Heart right ventricle (tissue), 16 donors: ENCODE measurements at regions not wholly inside any gene's neighbourhood (a gene's known extent, or its start where the extent isn't known, plus 50 kb on each side); places are given as distances from the start of the nearest gene placed in this dataset.

Experiments used
- ATAC-seq, 8 donors: fragments of 200-7000 bp; cut with Tn5 transposase; one replicate each; pipeline ENCODE4 v1.9.1; 2020; ENCODE audit warnings: mild to moderate bottlenecking in 8 of 8, moderate library complexity in 8 of 8, moderate number of reproducible peaks in 1 of 8
- DNase-seq, 2 donors: peaks; one replicate each; pipeline ENCODE4 v3.0.0-alpha.2; 2020
- H3K27ac ChIP-seq, 10 donors: fragments of 200-600 bp; sonication (generic) in 2 of 10; one replicate each; pipeline versions ENCODE4 v1.5.0 to v1.8.0; 2020 to 2022; ENCODE audit warnings: mild to moderate bottlenecking in 3 of 10
- H3K27me3 ChIP-seq, 7 donors: fragments of 200-600 bp; one replicate each; pipeline ENCODE4 v1.8.0; 2021 to 2022; ENCODE audit warnings: mild to moderate bottlenecking in 2 of 7
- H3K36me3 ChIP-seq, 9 donors: fragments of 200-600 bp; sonication (generic) in 1 of 9; one replicate each; pipeline versions ENCODE4 v1.5.0 to v1.8.0; 2020 to 2022; ENCODE audit warnings: mild to moderate bottlenecking in 2 of 9
- H3K4me1 ChIP-seq, 9 donors: fragments of 200-600 bp; sonication (generic) in 1 of 9; one replicate each; pipeline versions ENCODE4 v1.5.0 to v1.8.0; 2020 to 2022; ENCODE audit warnings: mild to moderate bottlenecking in 4 of 9
- H3K4me3 ChIP-seq, 10 donors: fragments of 200-600 bp; sonication (generic) in 2 of 10; one replicate each; pipeline versions ENCODE4 v1.5.0 to v1.8.0; 2020 to 2022; ENCODE audit warnings: mild to moderate bottlenecking in 7 of 10, moderate library complexity in 2 of 10
- H3K9me3 ChIP-seq, 11 donors: fragments of 200-600 bp in 10 of 11; sonication (generic) in 2 of 11; one replicate each; pipeline versions ENCODE4 v1.5.0 to v1.8.0; 2013 to 2022; ENCODE audit warnings: mild to moderate bottlenecking in 2 of 11, control low read depth in 1 of 11, moderate library complexity in 1 of 11
- WGBS, 2 donors: extraction: QIAGEN DNeasy Blood & Tissue Kit; methylation state at CpG; one replicate each; pipeline ENCODE4 v1.1.7; 2013; ENCODE audit warnings: inconsistent platforms in 1 of 2; 5-methylcytosine and 5-hydroxymethylcytosine counted together
- intact Hi-C, 10 donors: fragments of 100-400 bp; cut with DNase I; formaldehyde crosslinking; loops; one replicate each; pipeline versions ENCODE4 v1.11.1 to v1.14.2; 2022
- TF ChIP-seq, protein P1 (sequence below), 9 donors: fragments of 200-600 bp; sonication (generic) in 2 of 9; IDR thresholded peaks; one replicate each; pipeline versions ENCODE4 v1.5.0 to v1.8.0; 2021 to 2022; ENCODE audit warnings: antibody characterized with exemption in 9 of 9, mild to moderate bottlenecking in 5 of 9, moderate library complexity in 1 of 9
- donor health status: Arrhythmogenic right ventricular cardiomyopathy.
- donor health status: ischemic (EF 13 %, LVEDD 7.1; RV severe dilation, severe dysfunction).
- donor health status: healthy with polysubstance abuse.
- donor health status: DM: no; HTN: yes; CAD: no.
- donor health status: DM: no; HTN: no; CAD: no.
- donor health status: ischemic (EF 25% LVEDD 6.9; RV normal size, moderate dysfunction).
- donor health status: ischemic (EF 25% LVEDD 5.7; RV mildly dilated, moderate dysfunction).
- donor health status: healthy.
- donor health status: DM: yes; HTN: yes; CAD: no.
- donor health status: Ischemic cardiomyopathy.
- donor health status: ischemic (EF 35%, LVEDD 5.7; RV mildly dilated, moderate dysfunction).
- donor health status: nonischemic (EF 11% LVEDD 7.7; RV severe dilation, severe dysfunction).
- donor health status: DM: yes; HTN: yes; CAD: no.
- donor health status: PGD.
- donor health status: ischemic (EF 29% LVEDD 5.4; RV normal size, mild dysfunction).
- donor health status: nonischemic (EF 23%, LVEDD 6.1; RV moderate dilation, normal function).

DNA sequence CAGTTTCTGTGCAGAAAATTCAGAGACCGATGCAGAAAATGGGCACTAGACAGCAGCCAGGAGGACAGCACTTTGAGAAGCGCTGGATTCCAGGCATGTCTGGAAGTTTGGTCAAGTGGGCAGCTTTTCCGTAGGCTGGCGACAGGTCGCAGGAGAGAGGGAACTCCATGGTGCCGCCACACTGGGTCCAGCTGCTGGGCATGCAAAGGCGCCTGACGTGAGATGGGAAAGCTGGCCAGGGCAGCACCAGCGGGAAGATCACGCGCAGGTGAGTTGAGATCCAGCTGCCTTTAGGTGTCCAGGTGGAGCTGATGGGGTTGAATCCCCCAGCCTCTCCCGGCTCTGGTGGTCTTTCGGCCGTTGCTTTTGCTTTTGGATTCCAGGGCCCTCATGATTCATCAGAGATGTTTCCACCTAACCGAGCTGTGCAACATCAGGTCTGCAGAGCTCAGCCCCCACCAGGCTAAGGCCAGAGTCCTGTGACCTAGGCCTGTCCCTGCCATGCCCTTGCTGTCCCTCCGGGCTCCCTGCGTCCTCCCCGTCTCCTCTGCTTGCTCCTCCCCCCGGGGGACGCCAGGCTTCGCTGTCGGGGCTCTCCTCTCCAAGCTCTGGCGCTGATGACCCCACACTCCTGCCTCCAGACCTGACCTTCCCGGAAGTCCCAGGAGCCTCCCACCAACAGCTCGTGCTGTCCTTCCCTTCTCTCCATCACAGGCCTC is 1001.7 kb downstream of the BRD1 start:
- Histone ChIP-seq H3K27ac (no peak overlapping the region), H3K4me1 (no peaks in the 10 kb centered on the region), H3K9me3 (peaks cover 0 to 10% (median 2%) of the 10 kb centered on the region in 11 donors), H3K36me3 (no peaks in the 10 kb centered on the region), H3K27me3 (peaks cover 0 to 54% (median 46%) of the 10 kb centered on the region in 7 donors), H3K4me3 (no peak overlapping the region)
- intact Hi-C loops, result no loop called here
- whole genome bisulfite sequencing, 2 donors, result 77% methylated on average over 25 of the region's 25 CpGs
- ATAC-seq (no peak), DNase-seq (no peak)
- TF ChIP-seq, protein P1, sequence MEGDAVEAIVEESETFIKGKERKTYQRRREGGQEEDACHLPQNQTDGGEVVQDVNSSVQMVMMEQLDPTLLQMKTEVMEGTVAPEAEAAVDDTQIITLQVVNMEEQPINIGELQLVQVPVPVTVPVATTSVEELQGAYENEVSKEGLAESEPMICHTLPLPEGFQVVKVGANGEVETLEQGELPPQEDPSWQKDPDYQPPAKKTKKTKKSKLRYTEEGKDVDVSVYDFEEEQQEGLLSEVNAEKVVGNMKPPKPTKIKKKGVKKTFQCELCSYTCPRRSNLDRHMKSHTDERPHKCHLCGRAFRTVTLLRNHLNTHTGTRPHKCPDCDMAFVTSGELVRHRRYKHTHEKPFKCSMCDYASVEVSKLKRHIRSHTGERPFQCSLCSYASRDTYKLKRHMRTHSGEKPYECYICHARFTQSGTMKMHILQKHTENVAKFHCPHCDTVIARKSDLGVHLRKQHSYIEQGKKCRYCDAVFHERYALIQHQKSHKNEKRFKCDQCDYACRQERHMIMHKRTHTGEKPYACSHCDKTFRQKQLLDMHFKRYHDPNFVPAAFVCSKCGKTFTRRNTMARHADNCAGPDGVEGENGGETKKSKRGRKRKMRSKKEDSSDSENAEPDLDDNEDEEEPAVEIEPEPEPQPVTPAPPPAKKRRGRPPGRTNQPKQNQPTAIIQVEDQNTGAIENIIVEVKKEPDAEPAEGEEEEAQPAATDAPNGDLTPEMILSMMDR (IDR thresholded peaks at IDR 0.05), result no peak

DNA sequence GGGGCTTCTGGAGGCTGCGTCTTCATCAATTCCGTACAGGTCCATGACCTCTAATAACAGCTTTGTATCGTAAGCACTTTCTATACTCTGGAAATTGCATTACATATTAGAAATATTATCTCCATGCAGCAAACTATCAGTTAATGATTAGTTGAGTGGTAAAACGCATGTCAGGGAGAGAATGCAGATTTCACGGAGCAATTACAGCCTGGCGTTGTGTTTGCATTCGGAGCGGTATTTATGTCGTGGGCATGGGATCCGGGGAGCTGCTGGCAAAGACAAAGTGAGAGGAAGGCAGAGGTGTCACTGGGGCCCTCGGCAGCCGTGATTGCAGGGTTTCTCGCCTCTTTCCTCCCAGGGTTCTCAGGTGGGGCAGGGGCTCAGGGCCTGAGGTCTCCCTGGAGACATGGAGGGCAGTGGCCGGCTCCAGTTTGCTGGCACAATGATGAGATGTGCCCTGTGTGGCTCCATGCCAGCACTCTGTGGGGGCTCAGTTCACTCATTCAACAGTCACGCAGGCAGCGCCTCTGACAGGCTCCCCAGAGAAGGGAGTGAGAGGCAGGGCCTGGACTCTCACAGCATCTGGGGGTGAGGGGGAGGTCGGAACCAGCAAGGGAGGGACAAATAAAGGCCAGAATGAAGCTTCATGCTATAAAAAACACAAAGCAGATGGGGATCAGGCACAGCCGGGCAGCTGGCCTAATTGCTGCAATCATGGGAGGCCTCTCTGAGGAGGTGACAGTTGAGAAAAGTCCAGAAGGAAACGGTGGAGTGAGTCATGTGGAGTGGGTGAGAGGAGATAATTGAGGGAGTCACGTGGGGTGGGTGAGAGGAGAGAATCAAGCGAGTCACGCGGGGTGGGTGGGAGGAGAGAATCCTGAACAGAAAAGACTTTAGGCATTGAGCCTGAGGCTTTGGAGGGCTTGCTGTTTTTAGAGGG is 1002.7 kb downstream of the BRD1 start:
- Histone ChIP-seq H3K9me3 (peaks cover 0 to under 1% (median 0%) of the 10 kb centered on the region in 11 donors), H3K4me3 (no peak overlapping the region), H3K4me1 (no peaks in the 10 kb centered on the region), H3K27me3 (peaks cover 0 to 62% (median 46%) of the 10 kb centered on the region in 7 donors), H3K27ac (no peak overlapping the region), H3K36me3 (no peaks in the 10 kb centered on the region)
- WGBS, 2 donors, result 60 to 65% methylated on average over 23 of the region's 23 CpGs
- DNase-seq, result no peak
- TF ChIP-seq, protein P1 (IDR thresholded peaks at IDR 0.05), result no peak
- intact Hi-C loops, result no loop called here
- ATAC-seq, result no peak

DNA sequence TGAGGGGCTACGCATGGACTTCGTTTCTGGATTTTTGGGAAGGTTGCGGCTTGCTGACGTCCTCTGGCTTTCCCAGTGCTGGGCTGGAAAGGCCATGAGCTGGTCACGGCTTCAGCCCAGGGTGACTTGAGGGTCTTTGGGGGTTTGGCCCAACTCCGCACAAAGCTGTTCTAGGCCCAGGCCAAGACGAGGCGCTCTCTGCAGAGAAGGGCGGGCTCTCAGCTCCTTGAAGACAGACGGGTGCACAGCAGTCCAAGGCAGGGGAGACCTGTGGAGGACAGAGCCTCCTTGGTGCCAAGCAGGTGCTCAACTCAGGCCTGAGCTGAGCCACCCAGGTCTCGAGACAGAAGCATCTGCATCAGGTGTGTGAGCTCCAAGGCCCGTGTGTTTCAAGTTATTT is 1003.7 kb downstream of the BRD1 start:
- DNase-seq (no peak), ATAC-seq (no peak)
- no peak overlapping the region for H3K4me3 ChIP-seq
- TF ChIP-seq, protein P1 (IDR thresholded peaks at IDR 0.05), result no peak
- no peak overlapping the region for H3K27ac ChIP-seq
- H3K27me3 ChIP-seq, result peaks cover 0 to 64% (median 46%) of the 10 kb centered on the region in 7 donors
- WGBS, 2 donors, result 82% methylated on average over 12 of the region's 12 CpGs
- intact Hi-C loops, result no loop called here
- no peaks in the 10 kb centered on the region for H3K4me1 ChIP-seq
- H3K9me3 ChIP-seq, result no peaks in the 10 kb centered on the region
- no peaks in the 10 kb centered on the region for H3K36me3 ChIP-seq
